ENCODE measurements at regions not wholly inside any gene's neighbourhood (a gene's known extent, or its start where the extent isn't known, plus 50 kb on each side); places are given as distances from the start of the nearest gene placed in this dataset.

- CTCF ChIA-PET: no interaction called here
- Mint-ChIP-seq H3K9me3 (ENCODE audit: unreplicated experiment) (no peaks in the 10 kb centered on the region), H3K4me3 (ENCODE audit: unreplicated experiment) (no peak overlapping the region), H3K27me3 (ENCODE audit: insufficient read depth, unreplicated experiment) (no peaks in the 10 kb centered on the region), H3K4me1 (ENCODE audit: insufficient read depth, unreplicated experiment) (no peaks in the 10 kb centered on the region), H3K36me3 (ENCODE audit: insufficient read depth, unreplicated experiment) (no peaks in the 10 kb centered on the region), H3K27ac (ENCODE audit: low read depth, unreplicated experiment) (no peak overlapping the region)
- POLR2A ChIA-PET: interaction anchor here (0.6 to 0.7 kb wide), 2 partner anchors 99 to 230 kb away, joined by 3 read pairs; no protein-coding TSS in a partner anchor
- BruUV-seq (replicated peaks): no TSS peak
- no peak for TF ChIP-seq CTCF (IDR thresholded peaks at IDR 0.05; ENCODE audit: unreplicated experiment)
- DNase-seq (ENCODE audit: unreplicated experiment): no peak
- intact Hi-C loops (cut with micrococcal nuclease): no loop called here
These were observed 154.7 kb downstream of the TSN start for GRCh38 chr2:121910139-121910538.

GRCh38 chr2:121911036-121911435 lies 155.6 kb downstream of the TSN start:
- H3K27me3 Mint-ChIP-seq (ENCODE audit: insufficient read depth, unreplicated experiment): no peaks in the 10 kb centered on the region
- CTCF ChIA-PET: no interaction called here
- TF ChIP-seq CTCF (IDR thresholded peaks at IDR 0.05; ENCODE audit: unreplicated experiment): no peak
- intact Hi-C loops (cut with micrococcal nuclease): no loop called here
- no TSS peak for BruUV-seq (replicated peaks)
- no peaks in the 10 kb centered on the region for H3K36me3 Mint-ChIP-seq (ENCODE audit: insufficient read depth, unreplicated experiment)
- no peaks in the 10 kb centered on the region for H3K9me3 Mint-ChIP-seq (ENCODE audit: unreplicated experiment)
- no peak overlapping the region for H3K27ac Mint-ChIP-seq (ENCODE audit: low read depth, unreplicated experiment)
- no peak for DNase-seq (ENCODE audit: unreplicated experiment)
- H3K4me1 Mint-ChIP-seq (ENCODE audit: insufficient read depth, unreplicated experiment): no peaks in the 10 kb centered on the region
- POLR2A ChIA-PET: no interaction called here
- H3K4me3 Mint-ChIP-seq (ENCODE audit: unreplicated experiment): no peak overlapping the region

GRCh38 chr2:121917143-121917542 lies 161.7 kb downstream of the TSN start:
- no peaks in the 10 kb centered on the region for H3K9me3 Mint-ChIP-seq (ENCODE audit: unreplicated experiment)
- H3K36me3 Mint-ChIP-seq (ENCODE audit: insufficient read depth, unreplicated experiment): no peaks in the 10 kb centered on the region
- no peak overlapping the region for H3K27ac Mint-ChIP-seq (ENCODE audit: low read depth, unreplicated experiment)
- H3K4me3 Mint-ChIP-seq (ENCODE audit: unreplicated experiment): no peak overlapping the region
- intact Hi-C loops (cut with micrococcal nuclease): no loop called here
- no peak for DNase-seq (ENCODE audit: unreplicated experiment)
- no peaks in the 10 kb centered on the region for H3K27me3 Mint-ChIP-seq (ENCODE audit: insufficient read depth, unreplicated experiment)
- no peak for TF ChIP-seq CTCF (IDR thresholded peaks at IDR 0.05; ENCODE audit: unreplicated experiment)
- POLR2A ChIA-PET: interaction anchor here (1.0 kb wide), 1 partner anchor 27 kb away, joined by 4 read pairs; no protein-coding TSS in a partner anchor
- no peaks in the 10 kb centered on the region for H3K4me1 Mint-ChIP-seq (ENCODE audit: insufficient read depth, unreplicated experiment)
- BruUV-seq (replicated peaks): no TSS peak
- CTCF ChIA-PET: no interaction called here

GRCh38 chr2:121918231-121918630 lies 162.8 kb downstream of the TSN start:
- Mint-ChIP-seq H3K27me3 (ENCODE audit: insufficient read depth, unreplicated experiment) (no peaks in the 10 kb centered on the region), H3K27ac (ENCODE audit: low read depth, unreplicated experiment) (no peak overlapping the region), H3K36me3 (ENCODE audit: insufficient read depth, unreplicated experiment) (no peaks in the 10 kb centered on the region), H3K9me3 (ENCODE audit: unreplicated experiment) (no peaks in the 10 kb centered on the region), H3K4me1 (ENCODE audit: insufficient read depth, unreplicated experiment) (no peaks in the 10 kb centered on the region), H3K4me3 (ENCODE audit: unreplicated experiment) (no peak overlapping the region)
- DNase-seq (ENCODE audit: unreplicated experiment): no peak
- BruUV-seq (replicated peaks): no TSS peak
- intact Hi-C loops (cut with micrococcal nuclease): no loop called here
- ChIA-PET CTCF (interaction anchor here (0.6 kb wide), 2 partner anchors 16 to 344 kb away, joined by 3 read pairs; no protein-coding TSS in a partner anchor), POLR2A (interaction anchor here (0.7 kb wide), 1 partner anchor 39 kb away, joined by 3 read pairs; no protein-coding TSS in a partner anchor)
- no peak for TF ChIP-seq CTCF (IDR thresholded peaks at IDR 0.05; ENCODE audit: unreplicated experiment)
